Activated CD4-positive, alpha-beta T cell treated with anti-CD3 and anti-CD28 coated beads, Interleukin-2, amount 50 U/mL, for 16 hours (primary cell): ENCODE measurements at regions not wholly inside any gene's neighbourhood (a gene's known extent, or its start where the extent isn't known, plus 50 kb on each side); places are given as distances from the start of the nearest gene placed in this dataset.

Experiments
- DNase-seq: peaks from one replicate; pipeline ENCODE4 v3.0.0-alpha.2; 2020

DNA sequence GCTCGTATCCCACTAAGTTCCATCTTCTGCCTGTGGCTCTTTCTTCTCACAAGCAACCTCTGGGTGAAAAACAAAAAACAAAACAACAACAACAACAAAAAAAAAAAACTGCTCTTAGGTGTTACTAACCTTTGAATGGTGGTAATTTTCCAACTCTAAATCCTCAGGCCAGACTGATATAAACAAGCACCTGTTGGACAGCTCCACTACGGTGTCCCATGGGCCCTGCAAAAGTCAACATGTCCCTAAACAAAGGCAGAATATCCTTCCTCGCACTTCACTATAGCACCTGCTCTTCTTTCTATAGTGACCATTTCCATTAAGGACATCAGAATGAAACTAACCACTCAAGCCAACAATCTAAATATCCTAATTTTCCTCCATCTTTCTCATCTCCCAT, 54.6 kb upstream of the PARM1 start:
- DNase-seq: no peak

DNA sequence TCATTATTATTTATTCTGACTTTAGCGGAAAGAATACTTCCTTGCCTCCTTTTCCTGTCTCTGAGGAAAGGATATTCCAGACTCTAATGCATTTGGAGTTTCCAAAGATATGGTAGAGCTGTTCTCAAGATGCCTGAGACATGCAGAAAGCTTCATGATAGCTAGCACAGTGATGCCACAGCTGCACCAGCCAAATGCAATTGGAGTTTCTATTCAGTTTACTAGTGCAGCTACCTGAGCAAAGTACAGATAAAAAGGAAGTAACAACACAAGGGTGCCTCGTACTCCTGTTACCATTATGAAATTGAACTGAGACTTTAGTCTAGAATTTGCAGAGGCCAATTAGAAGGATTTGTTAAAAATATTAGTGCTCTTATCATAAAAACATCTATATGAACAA, 57.5 kb upstream of the PARM1 start:
- no peak for DNase-seq

DNA sequence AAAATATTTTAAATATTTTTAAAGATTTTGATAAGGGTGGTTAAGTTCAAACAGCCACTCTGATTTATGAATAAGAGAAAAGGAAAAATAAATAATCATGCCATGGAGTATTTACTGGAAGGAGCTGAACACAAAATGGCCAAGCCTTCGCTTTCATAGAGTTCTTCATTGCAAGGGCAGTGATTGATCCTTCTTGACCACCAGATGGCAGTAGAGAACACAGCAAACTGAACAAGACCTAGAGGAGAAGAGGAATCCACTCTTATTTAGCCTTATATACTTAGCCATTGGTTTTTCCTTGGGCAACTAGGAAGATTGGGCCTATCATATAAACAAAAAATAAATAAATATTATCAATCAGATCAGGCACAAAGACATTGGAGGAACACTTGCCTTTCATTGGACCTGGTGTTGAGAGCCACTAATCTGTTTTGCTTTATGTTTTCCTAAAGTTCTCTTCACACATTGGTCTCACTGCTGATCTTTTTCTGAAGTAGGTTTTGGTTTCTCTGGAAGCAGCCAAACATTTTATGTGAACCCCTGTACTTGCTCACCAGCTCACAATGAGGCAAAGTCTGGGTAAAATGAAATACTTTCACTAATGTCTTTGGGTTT, 58.1 kb upstream of the PARM1 start:
- DNase-seq: peak; percentile 59

DNA sequence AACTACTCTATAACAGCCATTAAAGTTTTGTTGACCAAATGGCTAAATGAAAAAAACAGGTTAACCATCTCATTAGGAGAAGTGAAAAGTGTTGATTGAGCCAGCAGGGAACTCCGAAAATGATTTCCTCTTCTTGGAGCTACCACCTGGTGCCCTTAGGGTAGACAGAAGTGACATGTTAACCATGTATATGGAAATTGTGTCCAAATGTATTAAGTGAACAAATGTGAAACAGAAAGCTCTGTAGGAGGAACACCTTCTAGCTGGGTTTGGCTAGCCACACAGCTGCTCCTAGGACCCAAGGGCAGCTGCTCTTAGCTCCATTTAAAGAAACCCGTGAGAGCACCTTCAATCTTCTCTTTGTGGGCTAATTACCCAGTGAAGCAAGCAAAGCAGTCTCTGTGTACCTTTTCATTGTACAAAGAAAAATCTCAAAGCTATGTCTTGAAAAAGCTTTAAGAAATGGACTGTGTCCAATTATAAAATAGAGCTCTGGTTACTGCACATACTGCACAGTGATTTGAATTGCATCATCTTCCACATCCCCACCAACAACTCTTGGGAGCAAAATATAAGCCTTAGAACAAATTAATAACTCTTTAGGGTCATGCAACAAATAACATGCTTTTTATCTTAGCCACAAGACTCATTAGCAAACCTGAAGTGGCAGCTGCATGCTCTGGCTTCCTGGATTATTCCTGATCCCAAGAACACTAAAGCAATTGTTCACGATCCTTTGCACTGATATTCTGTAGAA, 59.2 kb upstream of the PARM1 start:
- DNase-seq: no peak

DNA sequence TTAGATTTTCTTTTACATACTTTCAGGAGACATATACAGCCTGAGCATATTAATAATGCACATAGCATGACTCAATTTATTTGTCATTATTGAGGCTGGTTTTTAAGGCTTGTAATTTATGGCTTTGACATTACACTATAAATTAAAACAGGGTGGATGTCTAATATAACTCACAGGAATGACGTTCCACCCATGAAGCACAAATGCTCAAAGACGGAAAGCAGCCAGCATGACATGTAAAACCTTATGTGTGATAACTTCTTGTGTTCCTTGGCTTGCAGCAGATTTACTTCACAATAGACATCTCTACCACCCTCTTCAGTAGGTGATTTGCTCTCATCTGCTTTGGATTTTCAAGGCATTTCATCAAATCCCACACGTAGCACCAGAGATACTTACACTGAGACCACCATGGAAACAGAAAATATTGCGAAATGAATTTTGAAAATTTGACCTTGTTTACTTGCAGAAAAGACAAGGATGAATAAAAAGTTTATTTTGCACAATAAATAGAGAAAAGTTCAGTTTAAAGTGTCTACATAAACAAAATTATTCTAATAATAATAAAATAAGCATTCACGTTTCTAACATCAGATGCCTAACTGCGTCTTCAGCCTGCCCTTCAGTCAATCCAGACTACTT, 64.7 kb upstream of the BTC start:
- DNase-seq: no peak

DNA sequence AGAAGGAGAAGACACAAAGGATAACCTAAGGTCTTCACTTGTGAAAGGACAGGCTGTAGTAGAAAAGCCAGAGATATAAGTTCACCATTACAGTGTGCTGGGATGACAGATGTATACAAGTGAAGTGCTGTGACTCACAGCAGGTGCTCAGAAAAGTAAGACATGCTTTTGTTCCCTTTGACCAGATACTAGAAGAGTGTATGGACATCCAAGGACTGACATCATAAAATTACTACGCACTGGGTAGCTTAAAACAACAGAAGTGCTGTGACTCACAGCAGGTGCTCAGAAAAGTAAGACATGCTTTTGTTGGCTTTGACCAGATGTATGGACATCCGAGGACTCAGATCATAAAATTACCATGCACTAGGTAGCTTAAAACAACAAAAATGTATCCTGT, 61.6 kb upstream of the BTC start:
- DNase-seq: no peak

DNA sequence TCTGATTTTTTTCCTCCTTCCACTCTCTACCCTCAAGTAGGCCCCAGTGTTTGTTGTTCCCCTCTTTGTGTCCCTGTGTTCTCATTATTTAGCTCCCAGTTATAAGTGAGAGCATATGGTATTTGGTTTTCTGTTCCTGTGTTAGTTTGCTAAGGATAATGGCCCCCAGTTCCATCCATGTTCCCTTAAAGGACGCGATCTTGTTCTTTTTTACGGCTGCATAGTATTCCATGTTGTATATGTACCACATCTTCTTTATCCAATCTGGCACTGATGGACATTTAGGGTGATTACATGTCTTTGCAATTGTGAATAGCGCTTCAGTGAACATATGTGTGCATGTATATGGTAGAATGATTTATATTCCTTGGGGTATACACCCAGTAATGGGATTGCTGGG, 54.5 kb upstream of the BTC start:
- no peak for DNase-seq

DNA sequence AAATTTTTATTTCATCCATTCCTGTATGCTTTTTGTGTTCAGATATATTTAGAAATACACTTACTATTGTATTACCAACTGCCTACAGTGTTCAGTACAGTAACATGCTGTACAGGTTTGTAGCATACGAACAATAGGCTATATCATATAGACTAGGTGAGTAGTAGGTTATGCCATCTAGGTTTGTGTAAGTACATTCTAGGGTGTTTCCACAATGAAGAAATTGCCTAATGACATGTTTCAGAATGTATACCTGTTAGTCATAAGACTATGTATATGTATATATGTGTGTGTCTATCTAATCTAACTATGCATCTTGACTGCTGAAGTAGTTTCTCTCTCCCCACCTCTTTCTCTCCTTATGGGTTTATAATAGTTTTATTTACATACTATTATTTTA, 51.5 kb upstream of the BTC start:
- DNase-seq: no peak
